Karpas-422 (cell line): ENCODE measurements at regions not wholly inside any gene's neighbourhood (a gene's known extent, or its start where the extent isn't known, plus 50 kb on each side); places are given as distances from the start of the nearest gene placed in this dataset.
A peak's percentile ranks its signal among the peaks of the same experiment; 100 is the strongest.

Source experiments
- DNase-seq: peaks from one replicate; pipeline ENCODE4 v3.0.0-alpha.2; 2015
- H2AFZ ChIP-seq: fragments of 200-600 bp; sonication (generic); 2 replicates; pipeline ENCODE4 v1.6.1; 2014; ENCODE audit warnings: antibody characterized with exemption, low read length, mixed read lengths
- H3K27ac ChIP-seq: fragments of 200-600 bp; sonication (generic); 2 replicates; pipeline ENCODE4 v1.5.1; 2014; ENCODE audit warnings: mild to moderate bottlenecking, low read length, moderate library complexity
- H3K27me3 ChIP-seq: fragments of 200-600 bp; sonication (generic); 2 replicates; pipeline ENCODE4 v1.6.1; 2014; ENCODE audit warnings: low read length, mixed read lengths
- H3K36me3 ChIP-seq: fragments of 200-600 bp; sonication (generic); 2 replicates; pipeline ENCODE4 v1.6.1; 2014; ENCODE audit warnings: low read length, mixed read lengths; ENCODE audit not compliant: insufficient read depth
- H3K4me1 ChIP-seq: fragments of 200-600 bp; sonication (generic); 2 replicates; pipeline ENCODE4 v1.6.1; 2014; ENCODE audit warnings: mild to moderate bottlenecking, low read length, mixed read lengths
- H3K4me2 ChIP-seq: fragments of 200-600 bp; sonication (generic); 2 replicates; pipeline ENCODE4 v1.6.1; 2014; ENCODE audit warnings: low read length, low read depth, mild to moderate bottlenecking; ENCODE audit not compliant: poor library complexity, severe bottlenecking
- H3K4me3 ChIP-seq: fragments of 200-600 bp; sonication (generic); 2 replicates; pipeline ENCODE4 v1.5.1; 2014; ENCODE audit warnings: mild to moderate bottlenecking, antibody characterized with exemption, low read length, mixed read lengths
- H3K79me2 ChIP-seq: fragments of 200-600 bp; sonication (generic); 2 replicates; pipeline ENCODE4 v1.6.1; 2014; ENCODE audit warnings: mild to moderate bottlenecking, low read length, mixed read lengths
- H3K9ac ChIP-seq: fragments of 200-600 bp; sonication (generic); 2 replicates; pipeline ENCODE4 v1.6.0; 2014; ENCODE audit warnings: low read length
- H3K9me2 ChIP-seq: fragments of 200-600 bp; sonication (generic), shearing (Covaris generic); replicated peaks from 2 replicates; pipeline ENCODE4 v1.6.0; 2014; ENCODE audit warnings: mild to moderate bottlenecking, low read length, moderate library complexity; ENCODE audit not compliant: insufficient read depth
- H3K9me3 ChIP-seq: fragments of 300-700, 200-600 bp; sonication (generic); 2 replicates; pipeline ENCODE4 v1.6.1; 2014; ENCODE audit warnings: low read length, mixed read lengths
- H4K20me1 ChIP-seq: fragments of 200-600 bp; sonication (generic); 2 replicates; pipeline ENCODE4 v1.6.1; 2014; ENCODE audit warnings: mild to moderate bottlenecking, antibody characterized with exemption, low read length, low read depth; ENCODE audit not compliant: insufficient read depth

DNA sequence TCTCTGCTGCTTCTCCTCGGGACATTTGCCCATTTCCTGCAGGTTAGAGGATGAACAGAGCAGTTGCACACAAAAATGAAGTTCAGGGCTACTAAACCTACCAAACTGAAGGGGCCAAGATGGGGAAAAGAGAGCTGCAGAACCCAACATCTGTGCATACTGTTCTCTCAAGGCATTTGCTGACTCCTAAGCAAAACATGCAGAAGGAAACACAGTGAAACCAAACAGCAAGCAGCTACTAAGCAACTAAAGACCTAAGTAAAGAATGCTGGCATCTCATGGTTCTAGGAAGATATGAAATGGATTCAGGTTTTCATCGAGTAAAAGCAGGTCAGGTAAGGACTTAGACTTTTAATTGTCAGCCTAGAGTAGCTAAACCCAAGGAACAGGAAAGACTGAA, 111.9 kb upstream of the SYT4 start:
- no peaks in the 10 kb centered on the region for H3K4me1 ChIP-seq
- no peaks in the 10 kb centered on the region for H3K79me2 ChIP-seq
- H3K36me3 ChIP-seq, result no peaks in the 10 kb centered on the region
- no peak overlapping the region for H3K27ac ChIP-seq
- no peak overlapping the region for H3K4me3 ChIP-seq
- no peak overlapping the region for H3K4me2 ChIP-seq
- H2AFZ ChIP-seq, result no peak overlapping the region
- no peak overlapping the region for H3K9ac ChIP-seq
- H3K27me3 ChIP-seq, result no peaks in the 10 kb centered on the region
- H4K20me1 ChIP-seq, result no peaks in the 10 kb centered on the region
- H3K9me2 ChIP-seq, result no peaks in the 10 kb centered on the region
- H3K9me3 ChIP-seq, result no peaks in the 10 kb centered on the region; the same call in 1 of the 2 replicates
- no peak for DNase-seq

GRCh38 chr18:43392168-43392567, 114.9 kb upstream of the SYT4 start:
- DNase-seq, result no peak
- H2AFZ ChIP-seq, result no peak overlapping the region
- H3K36me3 ChIP-seq, result no peaks in the 10 kb centered on the region
- H3K4me1 ChIP-seq, result no peaks in the 10 kb centered on the region
- H3K27ac ChIP-seq, result no peak overlapping the region
- H4K20me1 ChIP-seq, result no peaks in the 10 kb centered on the region
- H3K9me3 ChIP-seq, result no peaks in the 10 kb centered on the region
- no peaks in the 10 kb centered on the region for H3K27me3 ChIP-seq
- H3K9me2 ChIP-seq, result no peaks in the 10 kb centered on the region
- H3K4me2 ChIP-seq, result no peak overlapping the region
- H3K9ac ChIP-seq, result no peak overlapping the region
- no peaks in the 10 kb centered on the region for H3K79me2 ChIP-seq
- H3K4me3 ChIP-seq, result no peak overlapping the region

- no peaks in the 10 kb centered on the region for H3K9me2 ChIP-seq
- H3K9ac ChIP-seq, result no peak overlapping the region
- H3K27ac ChIP-seq, result no peak overlapping the region
- H3K79me2 ChIP-seq, result no peaks in the 10 kb centered on the region
- no peaks in the 10 kb centered on the region for H3K4me1 ChIP-seq
- H2AFZ ChIP-seq, result no peak overlapping the region
- H3K9me3 ChIP-seq, result no peaks in the 10 kb centered on the region
- no peak for DNase-seq
- no peaks in the 10 kb centered on the region for H3K27me3 ChIP-seq
- H4K20me1 ChIP-seq, result no peaks in the 10 kb centered on the region
- H3K4me3 ChIP-seq, result no peak overlapping the region
- H3K36me3 ChIP-seq, result no peaks in the 10 kb centered on the region
- no peak overlapping the region for H3K4me2 ChIP-seq
Observed at GRCh38 chr18:43393174-43393573, 115.9 kb upstream of the SYT4 start.

DNA sequence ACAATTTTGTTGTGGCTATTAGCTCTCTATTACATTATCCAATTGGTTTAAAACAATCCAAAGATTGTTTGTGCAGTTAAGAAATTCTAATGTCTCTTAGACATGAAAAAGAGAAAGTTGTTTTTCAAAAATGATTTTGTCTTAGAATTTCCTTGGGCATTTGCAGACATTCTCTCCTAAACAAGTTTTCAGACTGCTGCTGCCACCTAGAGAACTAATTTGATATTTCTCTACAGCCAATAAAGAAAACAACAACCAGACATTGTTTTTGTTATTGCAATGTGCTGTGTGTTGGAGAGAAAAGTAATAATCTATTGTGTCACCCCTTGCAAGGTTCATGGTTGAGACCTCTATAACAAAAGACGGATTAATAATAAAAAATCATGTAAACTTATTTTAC, 119.0 kb upstream of the SYT4 start:
- Histone ChIP-seq H2AFZ (no peak overlapping the region), H3K4me2 (no peak overlapping the region), H3K79me2 (no peaks in the 10 kb centered on the region), H3K36me3 (no peaks in the 10 kb centered on the region), H3K9ac (no peak overlapping the region), H3K9me3 (no peaks in the 10 kb centered on the region), H3K27ac (no peak overlapping the region), H3K4me1 (no peaks in the 10 kb centered on the region), H3K9me2 (no peaks in the 10 kb centered on the region), H3K27me3 (no peaks in the 10 kb centered on the region), H3K4me3 (no peak overlapping the region), H4K20me1 (no peaks in the 10 kb centered on the region)
- peak; percentile 42 for DNase-seq

DNA sequence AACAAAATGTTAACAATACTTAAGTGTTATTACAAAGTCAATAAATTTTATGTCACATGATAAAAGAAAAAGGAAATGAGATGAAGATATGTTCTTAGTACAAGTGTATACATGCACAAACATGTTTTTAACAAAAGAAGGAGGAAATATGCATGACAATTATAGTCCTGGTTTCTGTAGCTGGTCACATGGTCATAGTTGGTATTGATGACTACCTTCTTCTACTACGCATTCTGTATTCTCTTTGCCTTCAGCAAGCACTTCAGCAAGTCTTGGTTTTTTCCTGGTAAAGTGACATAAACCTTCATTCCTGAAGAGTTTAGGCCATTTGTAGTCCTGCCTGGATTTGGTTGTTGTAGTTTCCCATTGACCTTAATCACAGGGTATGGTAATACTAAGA, 121.3 kb upstream of the SYT4 start:
- no peak overlapping the region for H3K9ac ChIP-seq
- no peaks in the 10 kb centered on the region for H3K79me2 ChIP-seq
- H3K27ac ChIP-seq, result no peak overlapping the region
- H4K20me1 ChIP-seq, result no peaks in the 10 kb centered on the region
- H3K36me3 ChIP-seq, result no peaks in the 10 kb centered on the region
- H3K4me3 ChIP-seq, result no peak overlapping the region
- H3K4me2 ChIP-seq, result no peak overlapping the region
- no peaks in the 10 kb centered on the region for H3K9me3 ChIP-seq
- H2AFZ ChIP-seq, result no peak overlapping the region
- H3K4me1 ChIP-seq, result no peaks in the 10 kb centered on the region
- DNase-seq, result no peak
- H3K9me2 ChIP-seq, result no peaks in the 10 kb centered on the region
- no peaks in the 10 kb centered on the region for H3K27me3 ChIP-seq

DNA sequence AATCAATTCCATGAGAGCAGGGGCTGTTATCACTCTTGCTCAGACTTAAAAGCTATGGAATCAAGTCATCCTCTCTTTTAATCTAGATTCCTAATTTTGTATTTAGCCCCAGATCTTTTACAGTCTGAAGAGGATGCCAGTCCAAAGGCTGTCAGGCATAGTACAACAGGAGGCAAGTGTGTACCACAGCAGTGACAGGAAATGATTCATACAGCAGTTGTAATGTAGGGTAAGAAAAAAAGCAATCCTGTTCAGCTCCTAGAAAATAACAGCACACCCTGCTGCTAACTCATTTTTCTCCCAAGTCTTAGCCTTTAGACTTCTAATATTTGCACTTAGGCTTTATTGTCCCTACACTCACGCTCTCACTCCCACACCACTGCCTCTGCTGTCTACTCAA, 127.8 kb upstream of the SYT4 start:
- no peak overlapping the region for H2AFZ ChIP-seq
- H3K27me3 ChIP-seq, result no peaks in the 10 kb centered on the region
- H3K36me3 ChIP-seq, result no peaks in the 10 kb centered on the region
- H3K4me3 ChIP-seq, result no peak overlapping the region
- H3K4me1 ChIP-seq, result no peaks in the 10 kb centered on the region
- no peaks in the 10 kb centered on the region; the same call in 1 of the 2 replicates for H3K9me3 ChIP-seq
- no peak overlapping the region for H3K27ac ChIP-seq
- no peak overlapping the region for H3K4me2 ChIP-seq
- H4K20me1 ChIP-seq, result no peaks in the 10 kb centered on the region
- H3K9ac ChIP-seq, result no peak overlapping the region
- no peaks in the 10 kb centered on the region for H3K79me2 ChIP-seq
- DNase-seq, result no peak
- H3K9me2 ChIP-seq, result no peaks in the 10 kb centered on the region

DNA sequence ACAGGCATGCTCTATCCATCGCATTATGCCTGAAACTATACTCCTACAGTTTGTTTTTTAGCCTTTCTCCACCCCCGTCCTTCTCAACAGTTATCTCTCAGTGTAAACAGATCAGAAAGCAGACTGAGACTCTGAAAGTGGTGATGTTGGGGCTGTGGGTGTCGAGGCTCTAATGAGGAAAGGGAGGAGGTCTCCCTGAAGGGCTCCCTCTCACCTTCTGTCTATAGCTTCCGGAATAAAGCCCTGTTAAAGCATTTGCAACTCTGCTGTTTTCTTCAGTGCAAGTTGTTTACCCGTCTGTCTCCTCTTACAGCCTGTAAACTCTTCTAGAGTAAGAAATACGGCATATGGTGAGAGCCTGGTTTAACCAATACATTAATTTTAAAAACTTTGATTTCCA, 136.7 kb upstream of the SYT4 start:
- Histone ChIP-seq H3K27me3 (no peaks in the 10 kb centered on the region), H3K79me2 (no peaks in the 10 kb centered on the region), H2AFZ (no peak overlapping the region), H3K9me3 (no peaks in the 10 kb centered on the region; the same call in 1 of the 2 replicates), H3K4me3 (no peak overlapping the region), H3K9ac (no peak overlapping the region), H3K36me3 (no peaks in the 10 kb centered on the region), H3K27ac (no peak overlapping the region), H3K4me1 (no peaks in the 10 kb centered on the region), H4K20me1 (no peaks in the 10 kb centered on the region), H3K4me2 (no peak overlapping the region), H3K9me2 (0 out of 2 replicates have a peak, but pooled peaks cover 5% of the 10 kb centered on the region)
- no peak for DNase-seq

DNA sequence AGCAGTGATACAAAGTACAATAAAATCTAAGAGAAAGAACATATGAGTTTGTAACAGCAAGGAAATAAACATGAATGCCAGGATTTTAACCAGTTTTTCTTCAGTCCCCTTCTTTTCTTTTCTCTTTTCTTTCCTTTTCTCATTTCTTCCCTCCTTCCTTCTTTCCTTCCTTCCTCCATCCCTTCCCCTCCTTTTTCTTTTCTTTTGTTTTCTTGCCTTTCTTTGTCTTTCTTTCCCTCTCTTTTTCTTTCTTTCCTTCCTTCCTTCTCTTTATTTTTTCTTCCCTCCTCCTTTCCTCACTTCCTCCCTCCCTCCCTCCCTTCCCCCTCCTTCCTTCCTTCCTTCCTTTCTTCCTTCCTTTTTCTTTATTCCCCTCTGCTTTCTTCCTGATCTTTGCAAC, 142.8 kb upstream of the SYT4 start:
- H3K9me2 ChIP-seq, result no peaks in the 10 kb centered on the region

DNA sequence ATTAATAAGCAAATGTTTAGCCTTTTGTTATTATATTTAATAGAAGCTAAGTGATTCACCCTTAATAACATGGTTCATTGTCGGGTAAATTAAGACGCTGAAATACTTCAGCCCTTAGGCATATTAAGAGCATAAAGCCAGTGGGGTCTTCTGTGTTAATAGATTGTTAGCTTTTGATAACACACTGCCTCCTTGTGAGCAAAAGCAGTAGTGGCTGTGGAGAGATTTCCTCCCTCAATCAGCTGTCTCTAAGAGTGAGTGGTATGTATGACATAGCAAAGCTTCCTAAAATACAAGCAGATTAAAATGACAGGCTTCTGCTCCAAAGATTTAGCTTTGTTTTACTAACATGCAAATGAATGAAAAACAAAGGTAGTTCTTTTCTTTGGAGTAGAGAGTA, 143.7 kb upstream of the SYT4 start:
- Histone ChIP-seq H4K20me1 (no peaks in the 10 kb centered on the region), H3K27me3 (no peaks in the 10 kb centered on the region), H3K79me2 (no peaks in the 10 kb centered on the region), H3K9me2 (no peaks in the 10 kb centered on the region), H3K36me3 (no peaks in the 10 kb centered on the region), H3K4me3 (no peak overlapping the region), H3K4me2 (no peak overlapping the region), H3K9me3 (no peaks in the 10 kb centered on the region), H3K9ac (no peak overlapping the region), H2AFZ (no peak overlapping the region), H3K4me1 (no peaks in the 10 kb centered on the region), H3K27ac (no peak overlapping the region)
- no peak for DNase-seq

More for the DNA sequence above, 142.8 kb upstream of the SYT4 start:
- DNase-seq, result no peak
- Histone ChIP-seq H3K27me3 (no peaks in the 10 kb centered on the region), H3K9ac (no peak overlapping the region), H3K9me3 (no peaks in the 10 kb centered on the region), H3K4me3 (no peak overlapping the region), H3K79me2 (no peaks in the 10 kb centered on the region), H2AFZ (no peak overlapping the region), H3K4me2 (no peak overlapping the region), H3K4me1 (no peaks in the 10 kb centered on the region), H3K36me3 (no peaks in the 10 kb centered on the region), H3K27ac (no peak overlapping the region), H4K20me1 (no peaks in the 10 kb centered on the region)
